ENCODE measurements at regions not wholly inside any gene's neighbourhood (a gene's known extent, or its start where the extent isn't known, plus 50 kb on each side); places are given as distances from the start of the nearest gene placed in this dataset.

- TF ChIP-seq CTCF (conservative IDR thresholded peaks at IDR 0.05; ENCODE audit: low read depth, low read length), result no peak
- no peak for TF ChIP-seq EZH2 (IDR thresholded peaks at IDR 0.05; ENCODE audit: borderline replicate concordance, low read depth, low read length, poor library complexity, severe bottlenecking)
- Histone ChIP-seq H3K4me1 (ENCODE audit: insufficient read depth, low read length, poor library complexity, severe bottlenecking) (no peaks in the 10 kb centered on the region), H3K27me3 (replicated peaks; ENCODE audit: insufficient read depth, low read depth, low read length, poor library complexity) (peaks cover 51% of the 10 kb centered on the region), H3K9me3 (ENCODE audit: low read depth, low read length, poor library complexity, severe bottlenecking) (no peaks in the 10 kb centered on the region), H3K4me3 (ENCODE audit: low read depth, low read length, poor library complexity, severe bottlenecking) (no peak overlapping the region), H3K36me3 (ENCODE audit: insufficient read depth, low read length, poor library complexity, severe bottlenecking) (no peaks in the 10 kb centered on the region), H3K27ac (ENCODE audit: low read depth, low read length, poor library complexity, severe bottlenecking) (no peak overlapping the region)
- intact Hi-C loops (cut with micrococcal nuclease; ENCODE audit: unreplicated experiment), result no loop called here
- ChIA-PET CTCF (no interaction called here), POLR2A (ENCODE audit: low non-redundant PET) (no interaction called here)
- no TSS peak for BruUV-seq (replicated peaks)
- no peak for DNase-seq (ENCODE audit: low spot score)
Observed at GRCh38 chr4:181224852-181225251, 1018.4 kb upstream of the TENM3 start.

GRCh38 chr4:181225616-181226261 is 1017.5 kb upstream of the TENM3 start:
- no peak overlapping the region for H3K27ac ChIP-seq (ENCODE audit: low read depth, low read length, poor library complexity, severe bottlenecking)
- ChIA-PET CTCF (no interaction called here), POLR2A (ENCODE audit: low non-redundant PET) (no interaction called here)
- H3K4me1 ChIP-seq (ENCODE audit: insufficient read depth, low read length, poor library complexity, severe bottlenecking), result no peaks in the 10 kb centered on the region
- intact Hi-C loops (cut with micrococcal nuclease; ENCODE audit: unreplicated experiment), result no loop called here
- no peaks in the 10 kb centered on the region for H3K9me3 ChIP-seq (ENCODE audit: low read depth, low read length, poor library complexity, severe bottlenecking)
- peaks cover 56% of the 10 kb centered on the region for H3K27me3 ChIP-seq (replicated peaks; ENCODE audit: insufficient read depth, low read depth, low read length, poor library complexity)
- no peaks in the 10 kb centered on the region for H3K36me3 ChIP-seq (ENCODE audit: insufficient read depth, low read length, poor library complexity, severe bottlenecking)
- no peak overlapping the region for H3K4me3 ChIP-seq (ENCODE audit: low read depth, low read length, poor library complexity, severe bottlenecking)
- no TSS peak for BruUV-seq (replicated peaks)
- no peak for DNase-seq (ENCODE audit: low spot score)
- TF ChIP-seq CTCF (conservative IDR thresholded peaks at IDR 0.05; ENCODE audit: low read depth, low read length) (no peak), EZH2 (IDR thresholded peaks at IDR 0.05; ENCODE audit: borderline replicate concordance, low read depth, low read length, poor library complexity, severe bottlenecking) (no peak)

GRCh38 chr4:181234951-181235680 is 1008.1 kb upstream of the TENM3 start:
- CTCF ChIA-PET, result no interaction called here
- Histone ChIP-seq H3K36me3 (ENCODE audit: insufficient read depth, low read length, poor library complexity, severe bottlenecking) (no peaks in the 10 kb centered on the region), H3K27me3 (replicated peaks; ENCODE audit: insufficient read depth, low read depth, low read length, poor library complexity) (peaks cover 30% of the 10 kb centered on the region), H3K4me1 (ENCODE audit: insufficient read depth, low read length, poor library complexity, severe bottlenecking) (no peaks in the 10 kb centered on the region), H3K4me3 (ENCODE audit: low read depth, low read length, poor library complexity, severe bottlenecking) (no peak overlapping the region), H3K27ac (ENCODE audit: low read depth, low read length, poor library complexity, severe bottlenecking) (no peak overlapping the region), H3K9me3 (ENCODE audit: low read depth, low read length, poor library complexity, severe bottlenecking) (no peaks in the 10 kb centered on the region)
- TF ChIP-seq EZH2 (IDR thresholded peaks at IDR 0.05; ENCODE audit: borderline replicate concordance, low read depth, low read length, poor library complexity, severe bottlenecking), result no peak
- no peak for TF ChIP-seq CTCF (conservative IDR thresholded peaks at IDR 0.05; ENCODE audit: low read depth, low read length)
- intact Hi-C loops (cut with micrococcal nuclease; ENCODE audit: unreplicated experiment), result no loop called here
- POLR2A ChIA-PET (ENCODE audit: low non-redundant PET), result no interaction called here
- no TSS peak for BruUV-seq (replicated peaks)
- no peak for DNase-seq (ENCODE audit: low spot score)
